ENCODE measurements at regions not wholly inside any gene's neighbourhood (a gene's known extent, or its start where the extent isn't known, plus 50 kb on each side); places are given as distances from the start of the nearest gene placed in this dataset.

DNA sequence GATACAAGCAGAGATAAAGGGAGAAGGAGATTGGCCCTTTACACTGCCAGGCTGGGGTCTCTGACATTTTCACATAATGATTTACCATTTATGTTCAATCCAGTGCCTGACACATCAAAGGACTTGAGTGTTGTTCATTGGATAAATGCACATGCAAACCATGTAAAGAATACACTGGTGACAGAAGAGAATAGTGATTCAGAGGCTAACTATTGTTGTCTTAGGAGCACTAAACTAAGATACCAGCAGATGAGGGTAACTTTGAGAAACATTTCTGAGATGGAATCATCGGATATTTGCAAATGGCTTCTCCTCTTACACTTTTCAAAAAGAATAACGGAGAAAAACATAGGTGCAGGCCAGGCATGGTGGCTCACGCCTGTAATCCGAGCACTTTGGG lies 67.3 kb upstream of the HHIP start:
- DNase-seq (ENCODE audit: low spot score): no peak
- Histone ChIP-seq H3K4me3 (ENCODE audit: low read depth in 1 of 3, low read length in 3 of 3) (no peak overlapping the region), H3K9ac (ENCODE audit: low read depth in 1 of 2, low read length in 2 of 2) (no peak overlapping the region), H3K27ac (ENCODE audit: low read depth in 1 of 2, low read length in 2 of 2) (no peak overlapping the region), H3K27me3 (ENCODE audit: control insufficient read depth in 4 of 4, insufficient read depth in 4 of 4, low read length in 3 of 4) (no peaks in the 10 kb centered on the region), H3K9me3 (ENCODE audit: control insufficient read depth in 4 of 4, low read length in 3 of 4) (no peaks in the 10 kb centered on the region), H3K4me1 (ENCODE audit: control insufficient read depth in 4 of 4, insufficient read depth in 4 of 4, low read length in 3 of 4) (peaks cover 2 to 13% (median 9%) of the 10 kb centered on the region in 4 donors), H3K36me3 (ENCODE audit: control insufficient read depth in 4 of 4, insufficient read depth in 3 of 4, low read depth in 1 of 4, low read length in 3 of 4) (no peaks in the 10 kb centered on the region)
- no peak for TF ChIP-seq RXRA (IDR thresholded peaks at IDR 0.05)
- TF ChIP-seq, protein P1, sequence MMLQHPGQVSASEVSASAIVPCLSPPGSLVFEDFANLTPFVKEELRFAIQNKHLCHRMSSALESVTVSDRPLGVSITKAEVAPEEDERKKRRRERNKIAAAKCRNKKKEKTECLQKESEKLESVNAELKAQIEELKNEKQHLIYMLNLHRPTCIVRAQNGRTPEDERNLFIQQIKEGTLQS (IDR thresholded peaks at IDR 0.05): no peak
- TF ChIP-seq TAF1 (conservative IDR thresholded peaks at IDR 0.05): no peak
- TF ChIP-seq, protein P2, sequence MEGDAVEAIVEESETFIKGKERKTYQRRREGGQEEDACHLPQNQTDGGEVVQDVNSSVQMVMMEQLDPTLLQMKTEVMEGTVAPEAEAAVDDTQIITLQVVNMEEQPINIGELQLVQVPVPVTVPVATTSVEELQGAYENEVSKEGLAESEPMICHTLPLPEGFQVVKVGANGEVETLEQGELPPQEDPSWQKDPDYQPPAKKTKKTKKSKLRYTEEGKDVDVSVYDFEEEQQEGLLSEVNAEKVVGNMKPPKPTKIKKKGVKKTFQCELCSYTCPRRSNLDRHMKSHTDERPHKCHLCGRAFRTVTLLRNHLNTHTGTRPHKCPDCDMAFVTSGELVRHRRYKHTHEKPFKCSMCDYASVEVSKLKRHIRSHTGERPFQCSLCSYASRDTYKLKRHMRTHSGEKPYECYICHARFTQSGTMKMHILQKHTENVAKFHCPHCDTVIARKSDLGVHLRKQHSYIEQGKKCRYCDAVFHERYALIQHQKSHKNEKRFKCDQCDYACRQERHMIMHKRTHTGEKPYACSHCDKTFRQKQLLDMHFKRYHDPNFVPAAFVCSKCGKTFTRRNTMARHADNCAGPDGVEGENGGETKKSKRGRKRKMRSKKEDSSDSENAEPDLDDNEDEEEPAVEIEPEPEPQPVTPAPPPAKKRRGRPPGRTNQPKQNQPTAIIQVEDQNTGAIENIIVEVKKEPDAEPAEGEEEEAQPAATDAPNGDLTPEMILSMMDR (IDR thresholded peaks at IDR 0.05; ENCODE audit: low read depth, low read length, missing input control): no peak
- TF ChIP-seq EGR1 (IDR thresholded peaks at IDR 0.05; ENCODE audit: low read depth in 2 of 2): no peak
- no peak for TF ChIP-seq NR2F2 (IDR thresholded peaks at IDR 0.05)
- TF ChIP-seq YY1 (IDR thresholded peaks at IDR 0.05): no peak
- TF ChIP-seq FOXA2 (IDR thresholded peaks at IDR 0.05): no peak
- TF ChIP-seq RAD21 (IDR thresholded peaks at IDR 0.05): no peak
- TF ChIP-seq HNF4G (IDR thresholded peaks at IDR 0.05): no peak
- TF ChIP-seq FOXA1 (IDR thresholded peaks at IDR 0.05): no peak
- TF ChIP-seq, protein P3, sequence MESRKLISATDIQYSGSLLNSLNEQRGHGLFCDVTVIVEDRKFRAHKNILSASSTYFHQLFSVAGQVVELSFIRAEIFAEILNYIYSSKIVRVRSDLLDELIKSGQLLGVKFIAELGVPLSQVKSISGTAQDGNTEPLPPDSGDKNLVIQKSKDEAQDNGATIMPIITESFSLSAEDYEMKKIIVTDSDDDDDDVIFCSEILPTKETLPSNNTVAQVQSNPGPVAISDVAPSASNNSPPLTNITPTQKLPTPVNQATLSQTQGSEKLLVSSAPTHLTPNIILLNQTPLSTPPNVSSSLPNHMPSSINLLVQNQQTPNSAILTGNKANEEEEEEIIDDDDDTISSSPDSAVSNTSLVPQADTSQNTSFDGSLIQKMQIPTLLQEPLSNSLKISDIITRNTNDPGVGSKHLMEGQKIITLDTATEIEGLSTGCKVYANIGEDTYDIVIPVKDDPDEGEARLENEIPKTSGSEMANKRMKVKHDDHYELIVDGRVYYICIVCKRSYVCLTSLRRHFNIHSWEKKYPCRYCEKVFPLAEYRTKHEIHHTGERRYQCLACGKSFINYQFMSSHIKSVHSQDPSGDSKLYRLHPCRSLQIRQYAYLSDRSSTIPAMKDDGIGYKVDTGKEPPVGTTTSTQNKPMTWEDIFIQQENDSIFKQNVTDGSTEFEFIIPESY (IDR thresholded peaks at IDR 0.05): no peak
- 95% methylated on average over 4 of the region's 4 CpGs for WGBS

DNA sequence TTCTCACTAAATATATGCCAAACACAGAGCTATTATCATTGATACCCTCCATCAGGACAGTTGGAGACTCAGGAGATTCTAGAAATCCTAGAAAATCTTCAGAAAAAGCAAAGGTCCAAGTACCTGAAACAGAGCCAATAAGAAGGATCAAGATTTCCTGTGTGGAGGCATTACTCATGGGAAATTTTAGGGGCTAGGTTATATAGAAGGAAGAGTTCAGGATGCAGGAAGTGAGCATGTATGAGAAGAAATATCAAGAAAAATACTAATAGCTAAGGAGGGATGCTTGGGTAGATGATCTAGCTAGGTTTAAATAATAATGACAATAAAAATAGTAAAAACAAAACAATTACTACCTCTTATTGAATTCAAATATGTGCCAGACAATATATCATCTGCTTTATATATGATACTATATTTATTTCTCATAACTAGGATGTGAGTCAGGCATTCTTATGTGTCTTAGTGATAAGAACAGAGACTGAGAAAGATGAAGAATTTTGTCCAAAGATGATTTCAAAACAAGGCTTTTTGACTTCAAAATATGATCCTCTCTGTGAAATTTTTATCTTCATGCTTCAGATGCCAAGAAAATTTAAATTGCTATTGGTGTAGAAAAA lies 66.4 kb upstream of the HHIP start:
- Histone ChIP-seq H3K27me3 (ENCODE audit: control insufficient read depth in 4 of 4, insufficient read depth in 4 of 4, low read length in 3 of 4) (no peaks in the 10 kb centered on the region), H3K4me3 (ENCODE audit: low read depth in 1 of 3, low read length in 3 of 3) (no peak overlapping the region), H3K9me3 (ENCODE audit: control insufficient read depth in 4 of 4, low read length in 3 of 4) (no peaks in the 10 kb centered on the region), H3K9ac (ENCODE audit: low read depth in 1 of 2, low read length in 2 of 2) (no peak overlapping the region), H3K27ac (ENCODE audit: low read depth in 1 of 2, low read length in 2 of 2) (no peak overlapping the region), H3K4me1 (ENCODE audit: control insufficient read depth in 4 of 4, insufficient read depth in 4 of 4, low read length in 3 of 4) (peaks cover 2 to 20% (median 11%) of the 10 kb centered on the region in 4 donors), H3K36me3 (ENCODE audit: control insufficient read depth in 4 of 4, insufficient read depth in 3 of 4, low read depth in 1 of 4, low read length in 3 of 4) (no peaks in the 10 kb centered on the region)
- DNase-seq (ENCODE audit: low spot score): no peak
- TF ChIP-seq JUND (IDR thresholded peaks at IDR 0.05): no peak

DNA sequence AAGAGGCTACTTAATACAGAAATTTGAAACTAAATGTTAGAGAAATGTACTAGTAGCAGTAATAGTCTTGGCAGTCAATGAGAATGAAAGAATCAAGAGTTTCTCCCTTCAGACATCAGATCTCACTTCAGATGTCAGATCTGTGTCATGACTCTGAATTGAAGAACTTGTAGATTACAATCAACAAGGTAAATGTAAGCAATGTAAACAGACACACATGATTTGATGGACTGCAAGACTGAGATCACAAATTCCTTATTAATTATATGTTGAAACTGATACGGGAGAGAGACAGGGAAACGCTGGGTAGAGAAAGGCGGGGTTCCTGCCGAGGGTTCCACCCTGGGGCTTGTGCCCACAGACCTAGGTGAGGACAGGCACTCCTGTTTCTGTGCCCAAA lies 65.5 kb upstream of the HHIP start:
- Histone ChIP-seq H3K27ac (ENCODE audit: low read depth in 1 of 2, low read length in 2 of 2) (no peak overlapping the region), H3K4me3 (ENCODE audit: low read depth in 1 of 3, low read length in 3 of 3) (no peak overlapping the region), H3K4me1 (ENCODE audit: control insufficient read depth in 4 of 4, insufficient read depth in 4 of 4, low read length in 3 of 4) (peaks cover 2 to 20% (median 12%) of the 10 kb centered on the region in 4 donors), H3K27me3 (ENCODE audit: control insufficient read depth in 4 of 4, insufficient read depth in 4 of 4, low read length in 3 of 4) (no peaks in the 10 kb centered on the region), H3K9ac (ENCODE audit: low read depth in 1 of 2, low read length in 2 of 2) (no peak overlapping the region), H3K9me3 (ENCODE audit: control insufficient read depth in 4 of 4, low read length in 3 of 4) (no peaks in the 10 kb centered on the region), H3K36me3 (ENCODE audit: control insufficient read depth in 4 of 4, insufficient read depth in 3 of 4, low read depth in 1 of 4, low read length in 3 of 4) (no peaks in the 10 kb centered on the region)
- WGBS: 91% methylated on average over 4 of the region's 4 CpGs
- no peak for DNase-seq (ENCODE audit: low spot score)
- TF ChIP-seq, protein P1 (IDR thresholded peaks at IDR 0.05): no peak
- TF ChIP-seq NR2F2 (IDR thresholded peaks at IDR 0.05) (no peak), EGR1 (IDR thresholded peaks at IDR 0.05; ENCODE audit: low read depth in 2 of 2) (no peak), YY1 (IDR thresholded peaks at IDR 0.05) (no peak), RXRA (IDR thresholded peaks at IDR 0.05) (no peak), FOXA2 (IDR thresholded peaks at IDR 0.05) (no peak), RAD21 (IDR thresholded peaks at IDR 0.05) (no peak), JUND (IDR thresholded peaks at IDR 0.05) (no peak), TAF1 (conservative IDR thresholded peaks at IDR 0.05) (no peak)
- TF ChIP-seq, protein P3 (IDR thresholded peaks at IDR 0.05): no peak
- TF ChIP-seq, protein P4, sequence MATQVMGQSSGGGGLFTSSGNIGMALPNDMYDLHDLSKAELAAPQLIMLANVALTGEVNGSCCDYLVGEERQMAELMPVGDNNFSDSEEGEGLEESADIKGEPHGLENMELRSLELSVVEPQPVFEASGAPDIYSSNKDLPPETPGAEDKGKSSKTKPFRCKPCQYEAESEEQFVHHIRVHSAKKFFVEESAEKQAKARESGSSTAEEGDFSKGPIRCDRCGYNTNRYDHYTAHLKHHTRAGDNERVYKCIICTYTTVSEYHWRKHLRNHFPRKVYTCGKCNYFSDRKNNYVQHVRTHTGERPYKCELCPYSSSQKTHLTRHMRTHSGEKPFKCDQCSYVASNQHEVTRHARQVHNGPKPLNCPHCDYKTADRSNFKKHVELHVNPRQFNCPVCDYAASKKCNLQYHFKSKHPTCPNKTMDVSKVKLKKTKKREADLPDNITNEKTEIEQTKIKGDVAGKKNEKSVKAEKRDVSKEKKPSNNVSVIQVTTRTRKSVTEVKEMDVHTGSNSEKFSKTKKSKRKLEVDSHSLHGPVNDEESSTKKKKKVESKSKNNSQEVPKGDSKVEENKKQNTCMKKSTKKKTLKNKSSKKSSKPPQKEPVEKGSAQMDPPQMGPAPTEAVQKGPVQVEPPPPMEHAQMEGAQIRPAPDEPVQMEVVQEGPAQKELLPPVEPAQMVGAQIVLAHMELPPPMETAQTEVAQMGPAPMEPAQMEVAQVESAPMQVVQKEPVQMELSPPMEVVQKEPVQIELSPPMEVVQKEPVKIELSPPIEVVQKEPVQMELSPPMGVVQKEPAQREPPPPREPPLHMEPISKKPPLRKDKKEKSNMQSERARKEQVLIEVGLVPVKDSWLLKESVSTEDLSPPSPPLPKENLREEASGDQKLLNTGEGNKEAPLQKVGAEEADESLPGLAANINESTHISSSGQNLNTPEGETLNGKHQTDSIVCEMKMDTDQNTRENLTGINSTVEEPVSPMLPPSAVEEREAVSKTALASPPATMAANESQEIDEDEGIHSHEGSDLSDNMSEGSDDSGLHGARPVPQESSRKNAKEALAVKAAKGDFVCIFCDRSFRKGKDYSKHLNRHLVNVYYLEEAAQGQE (IDR thresholded peaks at IDR 0.05): no peak

All from liver (tissue), 8 donors.